Testis (tissue), 2 donors: ENCODE measurements at regions not wholly inside any gene's neighbourhood (a gene's known extent, or its start where the extent isn't known, plus 50 kb on each side); places are given as distances from the start of the nearest gene placed in this dataset.
"Not testable (repeated sequence)": the region's sequence is repeated elsewhere in the genome, so short reads cannot be mapped to it uniquely, and the experiment has no call there.

Experiments used
- DNase-seq: peaks from one replicate; pipeline ENCODE4 v3.0.0-alpha.2; 2019
- H3K27ac ChIP-seq, 2 donors: fragments of 200-600 bp; sonication (generic); one replicate each; pipeline ENCODE4 v1.5.1; 2019
- H3K27me3 ChIP-seq: fragments of 200-600 bp; sonication (generic); one replicate; pipeline ENCODE4 v1.5.1; 2019
- H3K36me3 ChIP-seq: fragments of 200-600 bp; sonication (generic); one replicate; pipeline ENCODE4 v1.5.1; 2017; ENCODE audit warnings: low read depth; ENCODE audit errors: missing control alignments
- H3K4me1 ChIP-seq: fragments of 200-600 bp; sonication (generic); one replicate; pipeline ENCODE4 v1.5.1; 2019
- H3K4me3 ChIP-seq, 2 donors: fragments of 200-600 bp; sonication (generic); one replicate each; pipeline ENCODE4 v1.5.1; 2017 to 2019
- H3K9me3 ChIP-seq: fragments of 200-600 bp; sonication (generic); one replicate; pipeline ENCODE4 v1.5.1; 2017
- CTCF ChIP-seq, 3 experiments: fragments of 450-650 bp in 2 of 3; fragments of 200-600 bp in 1 of 3; sonication (generic) in 1 of 3; IDR thresholded peaks; one replicate each; pipeline ENCODE4 v1.5.1; 2016 to 2019; ENCODE audit warnings: antibody characterized with exemption in 3 of 3, mild to moderate bottlenecking in 2 of 3, moderate library complexity in 1 of 3
- POLR2A ChIP-seq: fragments of 450-650 bp; IDR thresholded peaks from one replicate; pipeline ENCODE4 v1.6.1; 2017; ENCODE audit warnings: antibody characterized with exemption, mild to moderate bottlenecking, moderate library complexity
- WGBS, 2 donors: methylation state at CpG; one replicate each; pipeline ENCODE4 v1.1.5; 2018; 5-methylcytosine and 5-hydroxymethylcytosine counted together
- intact Hi-C: fragments of 100-400 bp; cut with DNase I; formaldehyde crosslinking; loops from one replicate; pipeline ENCODE4 v1.15.1; 2023; ENCODE audit warnings: low total_unique reads

- H3K4me3 ChIP-seq, result no peak overlapping the region
- intact Hi-C loops, result no loop called here
- no peaks in the 10 kb centered on the region for H3K9me3 ChIP-seq
- H3K27ac ChIP-seq, result no peak overlapping the region
- 85 to 88% methylated on average over 7 to 8 of the region's 8 CpGs for WGBS, 2 donors
- no peaks in the 10 kb centered on the region for H3K4me1 ChIP-seq
- no peaks in the 10 kb centered on the region for H3K27me3 ChIP-seq
- no peaks in the 10 kb centered on the region for H3K36me3 ChIP-seq
- no peak for DNase-seq
- TF ChIP-seq CTCF (IDR thresholded peaks at IDR 0.05), result no peak
- TF ChIP-seq POLR2A, result no peak
Observed at GRCh38 chr20:43360016-43360415, 97.7 kb upstream of the SRSF6 start.

- 56 to 80% methylated on average over 2 of the region's 2 CpGs for WGBS, 2 donors
- H3K27ac ChIP-seq, result no peak overlapping the region
- TF ChIP-seq CTCF (IDR thresholded peaks at IDR 0.05) (no peak), POLR2A (no peak)
Observed at GRCh38 chr20:43358811-43359210, 98.9 kb upstream of the SRSF6 start.

GRCh38 chr20:43357352-43357751 is 100.3 kb upstream of the SRSF6 start:
- no peak for DNase-seq
- Histone ChIP-seq H3K27ac (no peak overlapping the region), H3K36me3 (no peaks in the 10 kb centered on the region), H3K4me1 (no peaks in the 10 kb centered on the region), H3K27me3 (no peaks in the 10 kb centered on the region), H3K4me3 (no peak overlapping the region), H3K9me3 (no peaks in the 10 kb centered on the region)
- no peak for TF ChIP-seq POLR2A
- no peak for TF ChIP-seq CTCF (IDR thresholded peaks at IDR 0.05)
- 93 to 95% methylated on average over 6 of the region's 6 CpGs for WGBS, 2 donors
- intact Hi-C loops, result no loop called here

More at GRCh38 chr20:43358811-43359210, 98.9 kb upstream of the SRSF6 start:
- DNase-seq, result peak; percentile 42
- no peaks in the 10 kb centered on the region for H3K9me3 ChIP-seq
- H3K4me1 ChIP-seq, result no peaks in the 10 kb centered on the region
- H3K27me3 ChIP-seq, result no peaks in the 10 kb centered on the region
- no peaks in the 10 kb centered on the region for H3K36me3 ChIP-seq
- no peak overlapping the region for H3K4me3 ChIP-seq
- intact Hi-C loops, result no loop called here

DNA sequence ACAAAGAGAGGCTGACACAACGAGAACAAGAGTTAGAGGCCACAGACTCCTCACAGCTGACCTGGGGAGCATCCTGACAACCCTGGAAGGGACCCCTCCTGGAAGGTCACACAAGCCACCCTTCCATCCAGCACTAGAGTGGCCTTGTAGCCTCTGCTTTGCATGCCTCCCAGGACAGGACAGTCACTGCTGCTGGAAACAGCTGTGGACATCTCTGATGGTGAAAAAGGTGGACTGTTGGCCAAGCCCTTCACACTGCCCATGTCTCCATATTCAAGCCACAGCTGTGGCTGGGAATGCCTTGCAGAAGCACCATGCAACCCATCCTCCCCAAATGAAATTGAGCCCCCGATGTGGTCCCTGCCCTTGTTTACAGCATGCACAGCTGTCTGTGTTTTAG is 102.1 kb upstream of the SRSF6 start:
- Histone ChIP-seq H3K27ac (no peak overlapping the region), H3K4me3 (no peak overlapping the region), H3K4me1 (no peaks in the 10 kb centered on the region), H3K9me3 (no peaks in the 10 kb centered on the region), H3K27me3 (no peaks in the 10 kb centered on the region), H3K36me3 (no peaks in the 10 kb centered on the region)
- WGBS, 2 donors, result 56 to 74% methylated on average over 2 of the region's 2 CpGs
- no peak for DNase-seq
- TF ChIP-seq CTCF (IDR thresholded peaks at IDR 0.05) (no peak), POLR2A (no peak)
- intact Hi-C loops, result no loop called here

- WGBS, 2 donors, result 94% methylated on average over 3 to 8 of the region's 8 CpGs
- no peak for TF ChIP-seq CTCF (IDR thresholded peaks at IDR 0.05)
- no peak for TF ChIP-seq POLR2A
Observed at GRCh38 chr20:43352996-43353395, 104.7 kb upstream of the SRSF6 start.

DNA sequence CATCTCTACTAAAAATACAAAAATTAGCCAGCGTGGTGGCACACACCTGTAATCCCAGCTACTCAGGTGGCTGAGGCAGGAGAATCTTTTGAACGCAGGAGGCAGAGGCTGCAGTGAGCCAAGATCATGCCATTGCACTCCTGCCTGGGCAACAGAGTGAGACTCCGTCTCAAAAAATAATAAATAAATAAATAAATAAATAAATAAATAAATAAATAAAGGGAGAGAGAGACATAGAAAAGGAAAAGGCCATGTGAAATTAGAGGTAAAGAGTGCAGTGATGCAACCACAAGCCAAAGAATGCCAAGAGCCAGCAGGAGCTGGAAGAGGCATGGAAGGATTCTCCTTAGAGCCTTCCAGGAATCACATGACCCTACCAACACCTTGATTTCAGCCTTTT is 107.0 kb upstream of the SRSF6 start:
- DNase-seq, H3K27me3 ChIP-seq, H3K36me3 ChIP-seq, H3K4me3 ChIP-seq, H3K9me3 ChIP-seq, intact Hi-C loops, H3K27ac ChIP-seq, H3K4me1 ChIP-seq: not testable (repeated sequence)
- WGBS, 2 donors, result 94 to 96% methylated on average over 3 of the region's 3 CpGs

More at GRCh38 chr20:43352996-43353395, 104.7 kb upstream of the SRSF6 start:
- Histone ChIP-seq H3K27ac (no peak overlapping the region), H3K4me3 (no peak overlapping the region), H3K9me3 (no peaks in the 10 kb centered on the region), H3K27me3 (no peaks in the 10 kb centered on the region), H3K36me3 (no peaks in the 10 kb centered on the region), H3K4me1 (no peaks in the 10 kb centered on the region)
- intact Hi-C loops, result no loop called here
- DNase-seq, result no peak
